ENCODE measurements at regions not wholly inside any gene's neighbourhood (a gene's known extent, or its start where the extent isn't known, plus 50 kb on each side); places are given as distances from the start of the nearest gene placed in this dataset.
A peak's percentile ranks its signal among the peaks of the same experiment; 100 is the strongest.

DNA sequence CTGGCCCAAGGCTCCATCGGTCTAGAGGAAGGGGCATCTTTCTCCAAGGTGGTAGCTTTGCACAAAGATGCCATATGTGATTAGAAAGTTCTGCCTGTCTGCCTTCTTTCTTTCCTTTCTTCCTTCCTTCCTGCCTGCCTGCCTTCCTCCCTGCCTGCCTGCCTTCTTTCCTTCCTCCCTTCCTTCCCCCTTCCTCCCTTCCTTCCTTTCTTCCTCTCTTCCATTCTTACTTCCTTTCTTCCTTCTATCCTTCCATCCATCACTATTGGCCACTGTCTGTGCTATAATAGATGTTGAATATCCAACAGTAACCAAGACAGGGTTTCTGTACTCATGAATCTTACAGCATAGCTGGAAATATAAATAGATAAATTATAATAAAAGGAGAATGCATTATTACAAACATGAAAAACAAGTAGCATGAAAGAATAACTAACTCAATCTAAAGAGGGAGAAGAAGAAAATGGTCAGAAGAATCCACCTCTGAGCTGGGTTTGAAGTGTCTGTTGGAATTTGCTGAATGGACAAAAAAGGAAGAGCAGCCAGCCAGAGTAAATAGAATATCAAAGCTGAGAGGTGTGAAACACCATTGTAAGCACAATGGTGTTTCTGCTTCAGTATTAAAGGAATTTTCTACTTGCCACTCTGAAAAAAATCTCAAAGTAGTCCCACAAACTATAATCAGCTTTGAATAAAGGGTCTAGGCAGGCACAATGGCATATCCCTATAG lies 250.6 kb upstream of the NR5A2 start:
- DNase-seq: no peak

DNA sequence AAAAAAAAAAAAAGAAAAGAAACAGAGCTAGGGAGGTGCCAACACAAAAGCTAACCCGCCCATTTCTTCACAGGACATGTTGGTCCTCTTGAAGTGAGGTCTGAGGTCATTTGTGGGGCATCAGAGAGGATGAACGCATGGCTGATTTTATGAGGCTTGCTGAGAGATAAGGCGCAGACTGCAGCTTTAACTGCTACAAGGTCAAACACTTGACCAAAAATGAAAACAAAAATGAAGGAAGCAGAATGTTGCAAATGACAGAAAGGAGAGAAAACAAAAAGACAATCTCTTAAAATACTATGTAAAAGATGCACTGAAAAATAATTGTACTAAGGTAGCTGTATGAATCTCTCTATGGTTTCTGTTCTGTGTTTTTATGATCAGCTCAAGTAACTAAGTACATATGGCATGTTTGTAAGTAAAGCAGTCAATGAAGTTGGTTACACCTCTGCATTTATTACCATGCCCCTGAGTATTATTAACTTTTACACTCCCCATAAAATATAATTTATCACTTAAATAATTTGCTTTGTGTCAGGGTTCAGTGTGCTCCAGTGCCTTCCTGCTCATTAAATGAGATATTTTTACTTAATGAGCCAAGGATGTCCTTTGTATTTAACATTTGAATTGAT lies 249.1 kb upstream of the NR5A2 start:
- DNase-seq: no peak

DNA sequence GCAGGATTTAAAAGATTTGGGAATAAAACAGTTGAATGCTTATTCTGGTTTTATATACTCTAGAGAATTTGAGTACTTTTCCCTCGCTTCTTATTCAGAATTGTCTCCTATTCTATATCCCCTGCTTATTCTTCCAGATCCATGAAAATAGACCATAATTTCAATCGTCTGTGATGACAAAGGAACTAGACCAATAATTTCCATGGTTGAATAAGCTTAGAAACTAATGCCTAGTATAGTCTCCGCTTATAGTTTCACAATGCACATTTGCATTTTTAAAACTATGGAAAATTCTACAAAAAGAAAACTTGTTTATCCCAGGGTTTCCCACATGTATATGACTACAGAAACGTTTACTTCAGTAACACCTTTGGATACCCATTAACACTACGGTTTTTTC lies 247.4 kb upstream of the NR5A2 start:
- no peak for DNase-seq

DNA sequence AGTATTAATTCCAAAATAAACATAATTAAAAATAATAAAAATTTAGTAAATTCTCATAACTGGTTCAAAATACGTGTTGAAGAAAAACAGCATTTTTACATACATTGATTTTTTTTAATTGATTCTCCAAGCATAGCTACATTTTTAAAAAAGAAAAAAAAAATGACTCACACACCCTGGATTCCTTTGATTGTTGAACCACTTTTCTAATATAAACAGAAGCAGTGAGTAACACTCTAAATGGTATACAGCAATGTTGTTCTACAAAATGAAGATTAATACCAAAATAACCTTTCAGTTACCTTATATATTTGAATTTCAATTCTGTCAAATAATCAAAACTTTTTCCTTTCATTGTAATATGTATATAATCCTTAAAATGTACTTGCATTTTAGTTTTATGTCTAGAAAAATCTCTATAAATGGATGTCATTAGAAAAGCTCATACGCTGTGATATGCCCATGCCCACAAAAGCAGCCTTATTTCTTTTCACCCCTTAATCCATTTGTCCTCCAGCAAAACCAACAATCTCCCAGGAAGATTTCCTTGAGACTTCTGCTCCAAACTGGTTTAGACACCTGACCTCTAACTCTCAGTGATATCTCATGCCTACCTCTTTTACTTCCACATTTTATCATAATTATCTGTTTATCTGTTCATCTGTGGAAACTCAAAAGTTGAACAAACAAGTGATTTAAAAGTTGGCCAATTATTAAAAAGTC lies 246.4 kb upstream of the NR5A2 start:
- no peak for DNase-seq

DNA sequence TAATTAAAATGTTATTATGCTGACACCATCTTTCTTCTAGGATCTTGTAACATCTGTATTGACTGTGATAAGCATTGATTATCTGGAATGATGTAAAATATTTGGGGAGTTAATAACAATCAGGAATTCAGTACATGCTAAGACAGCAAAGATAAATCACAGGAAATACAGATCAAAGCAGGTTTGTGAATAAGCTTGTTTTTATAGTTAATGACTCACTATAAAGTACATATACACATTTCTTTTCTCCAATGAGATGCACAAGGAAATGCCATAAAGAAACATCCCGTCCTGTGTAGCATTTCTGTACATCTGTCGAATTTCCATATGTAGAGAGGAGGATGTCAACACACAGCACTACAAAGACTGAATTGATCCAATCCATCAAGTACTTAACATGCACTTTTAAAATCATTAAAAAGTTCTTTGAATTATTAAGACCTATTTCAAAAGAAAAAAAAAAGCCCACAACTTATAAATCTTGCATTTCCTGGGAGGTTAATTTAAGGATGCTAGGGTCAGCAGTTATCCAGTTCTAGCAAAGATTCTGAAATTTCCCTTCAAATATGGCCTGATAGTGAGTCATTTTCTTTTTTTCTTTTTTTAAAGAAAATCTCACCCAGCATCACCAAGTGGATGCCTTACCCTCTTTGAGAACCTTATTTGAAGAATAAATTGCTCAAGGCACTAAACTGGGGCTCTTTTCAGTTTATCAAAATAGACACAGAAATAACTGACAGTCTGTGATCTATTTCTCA lies 243.2 kb upstream of the NR5A2 start:
- DNase-seq: no peak

DNA sequence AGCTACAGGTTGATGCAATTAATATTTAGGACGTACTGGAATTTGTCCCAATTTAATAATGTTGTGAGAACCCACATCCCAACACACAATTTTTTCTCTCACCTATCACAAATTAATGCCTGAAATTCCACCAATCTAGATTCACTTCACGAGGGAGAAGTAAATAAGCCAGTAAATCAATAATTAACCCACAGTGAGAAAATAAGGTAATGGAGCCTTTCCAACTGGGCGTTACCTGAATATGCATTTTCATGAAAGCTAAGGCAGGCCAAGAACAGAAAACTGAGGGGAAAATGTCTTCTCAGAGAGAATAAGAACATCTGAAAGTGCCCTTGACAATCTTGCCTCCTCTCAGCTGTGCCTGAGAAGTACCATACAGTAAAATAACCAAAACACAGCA lies 240.8 kb upstream of the NR5A2 start:
- DNase-seq: no peak

DNA sequence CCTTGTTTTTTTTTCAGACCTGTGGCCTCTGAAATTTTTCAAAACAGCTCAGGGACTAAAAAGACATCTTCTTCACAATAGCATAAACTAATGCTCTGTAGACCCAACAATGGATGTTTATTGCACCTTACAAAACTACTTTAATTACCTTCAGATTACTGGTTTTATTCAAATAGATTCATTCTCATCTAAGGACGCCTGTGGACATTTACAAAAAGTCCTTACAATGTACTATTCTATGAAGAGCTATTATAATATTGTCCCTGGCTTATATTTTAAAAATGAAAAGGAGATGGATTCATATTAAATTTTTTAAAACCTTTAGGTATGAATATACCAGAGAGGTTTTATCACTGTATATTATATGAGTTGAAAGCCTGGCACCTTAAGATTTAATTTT lies 238.4 kb upstream of the NR5A2 start:
- DNase-seq: no peak

DNA sequence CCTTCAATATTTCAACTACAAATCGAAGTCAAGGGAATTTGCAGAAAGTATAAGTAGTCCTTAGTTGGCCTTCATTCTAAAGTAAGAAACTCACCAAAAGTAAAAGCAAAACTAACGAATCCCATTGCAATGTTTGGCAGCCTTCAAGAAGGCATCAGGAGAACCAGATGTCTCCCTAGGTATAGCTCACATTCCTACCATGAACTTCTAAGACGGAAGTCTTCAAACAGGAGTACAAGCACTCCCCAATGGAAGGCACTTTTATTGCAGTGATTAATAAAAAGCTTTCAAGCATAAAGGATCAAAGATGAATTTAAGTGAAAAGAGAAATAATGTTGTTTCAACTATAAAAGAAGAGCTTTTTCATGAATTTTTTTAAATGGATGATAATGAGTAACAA lies 236.0 kb upstream of the NR5A2 start:
- DNase-seq: no peak

DNA sequence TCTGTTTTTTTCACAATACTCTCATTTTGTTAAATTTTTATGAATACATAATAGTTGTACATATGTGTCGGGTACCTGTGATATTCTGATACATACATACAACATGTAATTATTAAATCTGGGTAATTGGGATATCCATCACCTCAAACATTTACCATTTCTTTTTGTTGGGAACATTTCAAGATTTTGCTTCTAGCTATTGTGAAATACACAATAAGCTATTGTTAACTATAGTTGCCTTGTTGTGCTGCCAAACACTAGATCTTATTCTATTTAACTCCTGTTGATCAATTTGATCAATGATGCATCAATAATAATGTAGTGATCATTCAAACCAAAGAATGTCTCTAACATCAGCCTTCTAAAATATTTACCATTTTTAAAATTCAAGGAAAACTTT lies 234.6 kb upstream of the NR5A2 start:
- no peak for DNase-seq

DNA sequence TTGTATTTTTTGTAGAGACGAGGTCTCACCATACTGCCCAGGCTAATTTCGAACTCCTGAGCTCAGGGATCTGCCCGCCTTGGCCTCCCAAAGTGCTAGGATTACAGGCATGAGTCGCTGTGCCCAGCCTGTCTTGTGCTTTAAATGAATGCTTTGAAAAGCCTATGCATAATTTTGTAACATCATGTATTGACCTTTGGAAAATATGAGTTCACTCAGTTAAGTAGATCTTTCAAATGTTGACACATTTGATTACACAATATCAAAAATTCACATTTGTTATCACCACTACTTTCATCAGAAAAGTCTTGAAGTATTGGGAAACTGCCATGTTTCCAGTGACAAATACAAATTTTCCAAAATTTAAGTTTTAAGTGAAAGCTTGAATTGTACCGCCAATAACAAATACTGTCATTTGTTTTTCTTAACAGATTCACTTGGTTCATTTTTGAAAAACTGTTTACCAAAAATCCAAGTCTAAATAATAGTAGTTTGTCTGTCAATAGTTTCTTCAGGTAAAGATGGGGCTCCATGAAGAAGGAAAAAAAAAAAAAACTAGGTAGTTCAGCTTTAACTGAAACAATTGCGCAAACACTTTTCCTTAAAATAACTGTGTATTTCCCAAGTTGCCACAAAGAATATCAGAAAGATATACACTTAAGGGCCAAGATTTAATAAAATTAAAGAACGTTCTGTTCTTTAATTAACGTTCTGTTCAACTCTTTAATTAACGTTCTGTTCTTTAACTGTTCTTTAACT lies 233.2 kb upstream of the NR5A2 start:
- DNase-seq: no peak

DNA sequence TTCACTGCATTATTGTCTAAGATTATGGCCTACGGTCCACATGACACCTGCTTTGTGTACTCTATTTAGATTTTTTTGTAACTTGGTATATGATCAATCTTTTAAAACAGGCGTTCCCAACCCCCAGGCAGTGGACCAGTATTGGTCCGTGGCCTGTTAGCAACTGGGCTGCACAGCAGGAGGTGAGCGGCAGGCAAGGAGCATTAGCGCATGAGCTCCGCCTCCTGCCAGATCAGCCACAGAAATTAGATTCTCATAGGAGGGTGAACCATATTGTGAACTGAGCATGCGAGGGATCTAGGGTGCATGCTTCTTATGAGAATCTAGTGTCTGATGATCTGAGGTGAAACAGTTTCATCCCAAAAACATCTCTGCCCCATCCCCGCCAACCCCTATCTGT lies 228.4 kb upstream of the NR5A2 start:
- DNase-seq: no peak

DNA sequence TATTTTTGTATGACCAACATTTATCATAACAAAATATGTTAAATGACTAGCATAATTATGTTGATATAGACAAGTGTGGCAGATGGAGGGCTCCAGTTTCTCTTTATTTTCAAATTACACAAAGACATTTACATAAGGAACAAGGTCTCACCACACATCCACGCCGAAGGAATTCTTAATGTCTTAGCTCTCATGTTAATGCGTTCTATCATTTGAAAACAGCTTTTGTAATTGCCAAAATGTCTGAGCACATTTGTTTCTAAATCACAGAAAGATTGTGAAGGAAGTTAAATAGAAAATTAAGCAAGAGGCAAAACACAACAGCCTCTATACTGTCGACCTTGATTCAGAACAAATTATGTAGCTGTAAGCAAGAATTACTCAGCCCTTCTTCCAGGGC lies 223.0 kb upstream of the NR5A2 start:
- DNase-seq: no peak

DNA sequence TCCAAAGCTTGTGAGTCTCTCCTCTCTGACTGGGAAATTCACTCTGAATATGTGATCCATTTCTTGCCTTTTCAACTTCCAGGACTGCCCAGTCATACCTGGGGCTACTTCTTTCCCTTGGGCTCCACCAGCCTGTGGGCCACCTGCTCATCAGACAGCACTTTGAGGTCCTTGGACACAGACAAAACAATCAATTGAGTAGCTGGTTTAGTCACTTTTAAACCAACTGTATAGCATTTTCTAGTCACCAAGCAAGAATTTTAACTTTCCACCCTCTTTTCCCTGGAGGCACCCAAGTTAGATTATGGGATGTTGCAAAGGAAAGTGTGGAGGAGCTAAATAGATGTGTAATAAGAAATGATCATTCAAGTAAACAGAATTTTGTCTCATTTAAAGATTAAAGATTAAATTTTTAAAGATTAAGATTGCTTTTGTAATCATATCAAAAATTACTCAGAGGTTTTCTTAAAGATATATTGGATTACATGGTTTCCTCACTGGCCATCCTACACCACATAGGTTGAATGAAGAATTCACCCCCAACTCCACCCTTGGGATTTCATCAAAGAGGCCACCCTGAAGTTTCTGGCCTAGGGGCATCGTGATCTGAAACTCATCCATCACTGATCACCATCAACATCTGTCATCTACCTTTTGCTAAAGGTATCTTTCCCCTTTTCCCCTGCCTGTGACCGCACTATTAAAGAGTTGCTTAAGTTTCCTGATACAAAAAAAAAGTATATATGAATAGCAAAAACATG lies 219.2 kb upstream of the NR5A2 start:
- DNase-seq: no peak

DNA sequence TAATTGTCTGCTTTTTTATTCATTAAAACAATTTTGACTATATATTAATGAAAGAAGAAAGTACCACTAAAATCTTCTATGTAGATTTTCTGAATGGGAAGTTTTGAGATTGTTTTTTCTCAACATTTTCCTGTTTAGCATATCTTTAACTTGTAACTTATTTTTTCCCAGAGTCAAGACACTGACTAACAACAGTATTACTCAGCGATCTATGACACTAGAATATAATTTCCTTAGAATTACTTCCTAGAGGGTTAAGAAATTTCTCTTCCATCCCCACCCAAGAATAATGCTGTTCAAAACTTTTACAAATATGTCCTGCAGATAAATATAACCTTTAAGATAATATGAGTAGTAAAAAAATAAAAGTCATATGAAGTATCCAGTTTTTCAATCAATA lies 218.2 kb upstream of the NR5A2 start:
- DNase-seq: no peak

DNA sequence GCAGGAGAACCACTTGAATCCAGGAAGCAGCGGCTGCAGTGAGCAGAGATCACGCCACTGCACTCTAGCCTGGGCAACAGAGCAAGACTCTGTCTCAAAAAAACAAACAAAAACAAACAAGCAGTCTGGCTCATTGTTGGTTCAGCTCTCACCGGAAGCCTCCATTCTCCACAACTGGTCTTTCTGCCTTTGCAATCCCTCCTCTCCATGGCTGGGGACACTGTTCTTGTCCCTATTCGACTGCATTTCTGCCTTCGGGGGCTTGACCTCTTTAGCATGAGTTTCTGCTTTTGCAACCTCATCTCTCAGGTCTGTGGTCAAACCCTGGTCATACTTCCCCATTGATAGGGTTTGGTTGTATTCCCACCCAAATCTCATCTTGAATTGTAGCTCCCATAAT lies 216.3 kb upstream of the NR5A2 start:
- no peak for DNase-seq

DNA sequence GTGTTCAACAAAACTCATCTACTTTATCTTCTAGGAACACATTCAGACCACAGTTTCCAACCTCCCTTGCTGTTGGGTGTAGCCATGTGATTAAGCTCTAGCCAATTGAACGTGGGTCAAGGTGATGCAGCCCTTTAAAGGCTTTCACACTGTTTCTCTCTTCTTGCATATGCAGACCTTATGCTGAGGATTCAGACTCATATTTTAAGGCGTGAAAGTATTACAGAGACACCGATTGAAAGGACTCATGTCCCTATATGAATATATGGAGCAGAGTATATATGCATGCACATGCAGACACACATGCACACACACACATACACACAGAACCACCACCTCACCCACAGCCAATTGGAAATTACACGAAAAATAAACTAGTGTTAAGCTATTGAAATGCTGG lies 214.3 kb upstream of the NR5A2 start:
- DNase-seq: no peak

DNA sequence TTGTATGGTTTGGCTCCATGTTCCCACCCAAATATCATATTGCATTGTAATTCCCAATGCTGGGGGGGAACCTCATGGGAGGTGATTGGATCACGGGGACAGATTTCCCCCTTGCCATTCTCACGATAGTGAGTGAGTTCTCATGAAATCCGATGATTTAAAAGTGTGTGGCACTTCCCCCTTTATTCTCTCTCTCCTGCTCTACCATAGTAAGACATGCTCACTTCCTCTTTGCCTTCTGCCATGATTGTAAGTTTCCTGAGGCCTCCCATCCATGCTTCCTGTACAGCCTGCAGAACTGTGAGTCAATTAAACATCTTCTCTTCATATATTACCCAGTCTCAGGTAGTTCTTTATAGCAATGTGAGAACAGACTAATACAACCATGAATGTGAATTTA lies 211.6 kb upstream of the NR5A2 start:
- no peak for DNase-seq

DNA sequence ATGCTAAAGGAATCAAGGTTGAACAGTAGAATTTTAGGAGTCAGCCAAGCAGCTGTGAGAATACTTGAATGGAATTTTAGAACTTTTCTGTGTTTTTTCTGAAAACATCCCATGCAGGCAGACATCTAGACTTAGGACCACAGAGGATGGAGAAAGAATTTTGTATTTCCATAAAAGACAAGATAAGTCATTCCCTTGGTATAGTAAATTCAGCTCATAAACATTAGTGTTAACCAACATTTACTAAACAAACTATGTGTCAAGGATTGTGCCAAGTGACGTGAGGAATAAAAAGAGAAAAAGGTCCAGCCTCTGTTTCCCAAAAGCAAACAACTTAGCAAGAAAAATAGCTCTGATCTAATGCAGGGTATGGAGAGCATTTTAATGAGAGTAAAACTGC lies 210.2 kb upstream of the NR5A2 start:
- no peak for DNase-seq

DNA sequence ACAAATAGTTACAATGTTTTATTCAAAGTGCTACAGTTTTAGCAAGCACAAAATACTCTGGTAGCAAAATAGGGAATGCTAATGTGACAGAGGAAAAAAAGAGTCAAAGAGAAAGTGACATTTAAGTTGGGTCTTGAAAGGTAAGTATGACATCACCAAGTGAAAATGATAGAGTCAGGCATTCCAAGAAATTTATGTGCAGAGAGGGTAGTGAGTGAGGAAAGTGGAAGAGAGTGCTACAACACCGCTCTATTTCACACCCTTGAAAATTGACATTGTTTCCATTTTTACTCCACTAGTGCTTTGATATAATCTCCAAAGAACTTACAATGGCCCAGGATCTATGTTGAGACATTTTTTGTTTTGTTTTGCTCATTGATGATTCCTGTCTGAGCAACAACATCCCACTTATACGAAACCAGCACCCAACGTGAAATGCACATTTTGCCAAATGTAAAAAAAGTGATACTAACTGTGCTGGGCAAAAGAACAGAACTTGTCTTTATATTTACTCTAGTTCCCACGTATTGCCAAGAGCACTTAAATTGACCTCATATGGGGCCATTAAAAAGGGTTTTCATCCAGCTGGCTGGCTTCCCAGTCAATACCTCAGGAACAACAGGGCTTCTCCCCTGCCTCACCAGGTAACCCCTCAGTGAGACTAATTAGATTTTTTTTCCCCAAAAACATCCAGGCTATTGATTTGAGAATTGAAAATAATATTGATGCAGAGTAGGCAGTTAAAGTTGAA lies 206.3 kb upstream of the NR5A2 start:
- DNase-seq: peak; percentile 32

DNA sequence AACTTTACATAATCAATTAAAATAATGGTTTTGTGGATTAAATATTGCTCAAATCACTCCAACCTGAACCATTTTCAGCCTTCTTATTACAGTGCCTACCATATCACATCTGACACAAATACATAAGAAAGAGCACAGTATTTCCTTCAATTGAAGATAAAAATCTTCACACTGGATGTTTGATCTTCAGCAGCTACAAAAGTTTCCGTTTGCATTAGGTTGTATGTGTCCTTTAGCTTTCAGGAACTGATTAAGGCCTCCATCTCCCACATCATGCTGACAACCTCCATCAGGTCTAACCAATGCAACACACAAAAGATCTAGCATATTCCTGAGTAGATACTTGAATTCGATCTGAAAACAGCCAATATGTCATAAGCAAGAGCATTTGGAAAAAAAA lies 195.1 kb upstream of the NR5A2 start:
- no peak for DNase-seq

DNA sequence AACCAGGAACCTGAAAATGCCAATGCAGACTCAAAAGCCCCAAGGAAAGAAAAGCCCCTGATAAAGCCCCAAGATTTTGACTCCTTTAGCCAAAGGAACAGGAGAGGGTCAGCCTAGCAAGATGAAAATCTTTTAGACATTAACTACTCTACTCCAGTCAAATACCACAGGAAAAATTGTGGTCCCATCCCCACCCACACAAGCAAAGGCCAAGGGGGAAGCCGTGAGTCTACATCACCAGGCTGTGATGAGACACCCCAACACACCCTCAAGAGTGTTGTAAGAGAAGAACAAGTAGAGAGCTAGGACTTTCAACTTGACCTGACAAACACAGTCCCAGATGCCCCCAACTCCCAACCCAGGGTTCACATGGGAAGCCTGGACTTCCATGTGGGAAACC lies 192.8 kb upstream of the NR5A2 start:
- no peak for DNase-seq
